Coronary artery (tissue), 2 donors: ENCODE measurements at regions not wholly inside any gene's neighbourhood (a gene's known extent, or its start where the extent isn't known, plus 50 kb on each side); places are given as distances from the start of the nearest gene placed in this dataset.

ENCODE experiments used
- DNase-seq: peaks from one replicate; pipeline ENCODE4 v3.0.0-alpha.2; 2017; ENCODE audit warnings: low spot score
- H3K27ac ChIP-seq, 2 donors: fragments of 200-600 bp; sonication (generic); one replicate each; pipeline ENCODE4 v1.5.1; 2016 to 2019
- H3K4me3 ChIP-seq: fragments of 200-600 bp; sonication (generic); 2 replicates; pipeline ENCODE4 v1.5.1; 2016; ENCODE audit warnings: mild to moderate bottlenecking, moderate library complexity
- CTCF ChIP-seq: fragments of 200-600 bp; sonication (generic); IDR thresholded peaks from one replicate; pipeline ENCODE4 v1.5.1; 2019; ENCODE audit warnings: antibody characterized with exemption

- no peak for TF ChIP-seq CTCF
- no peak overlapping the region for H3K27ac ChIP-seq
- no peak overlapping the region for H3K4me3 ChIP-seq
- no peak for DNase-seq
Observed at GRCh38 chr10:60703266-60704041, 74.8 kb upstream of the CDK1 start.

GRCh38 chr10:60687679-60688078 is 90.6 kb upstream of the CDK1 start:
- H3K27ac ChIP-seq = no peak overlapping the region
- TF ChIP-seq CTCF = no peak
- no peak overlapping the region for H3K4me3 ChIP-seq
- DNase-seq = no peak

GRCh38 chr10:60684091-60684490 is 94.2 kb upstream of the CDK1 start:
- no peak for DNase-seq
- no peak for TF ChIP-seq CTCF
- H3K27ac ChIP-seq = no peak overlapping the region
- H3K4me3 ChIP-seq = no peak overlapping the region

- H3K27ac ChIP-seq = no peak overlapping the region
- no peak overlapping the region for H3K4me3 ChIP-seq
- no peak for DNase-seq
- TF ChIP-seq CTCF = no peak
Observed at GRCh38 chr10:60681103-60681502, 97.2 kb upstream of the CDK1 start.

GRCh38 chr10:60679388-60679990 is 98.8 kb upstream of the CDK1 start:
- TF ChIP-seq CTCF = no peak
- no peak overlapping the region for H3K4me3 ChIP-seq
- DNase-seq = no peak
- H3K27ac ChIP-seq = no peak overlapping the region

GRCh38 chr10:60678978-60679377 is 99.3 kb upstream of the CDK1 start:
- no peak overlapping the region for H3K27ac ChIP-seq
- no peak for TF ChIP-seq CTCF

More at GRCh38 chr10:60678978-60679377, 99.3 kb upstream of the CDK1 start:
- no peak overlapping the region for H3K4me3 ChIP-seq
- DNase-seq = no peak
